ENCODE measurements at regions not wholly inside any gene's neighbourhood (a gene's known extent, or its start where the extent isn't known, plus 50 kb on each side); places are given as distances from the start of the nearest gene placed in this dataset.

- Histone ChIP-seq H3K4me2 (ENCODE audit: low read length) (no peak overlapping the region), H3K9me3 (ENCODE audit: control insufficient read depth in 1 of 2, insufficient read depth in 1 of 2, low read depth in 1 of 2, low read length in 2 of 2) (no peaks in the 10 kb centered on the region; a peak in 1 of 4 replicates), H3K27ac (ENCODE audit: low read depth, low read length) (no peak overlapping the region), H4K20me1 (ENCODE audit: insufficient read depth) (no peaks in the 10 kb centered on the region), H3K9ac (ENCODE audit: low read length) (no peak overlapping the region), H3K9me2 (ENCODE audit: insufficient read depth) (no peaks in the 10 kb centered on the region), H3K79me2 (ENCODE audit: insufficient read depth, low read length) (no peaks in the 10 kb centered on the region), H3K36me3 (ENCODE audit: control insufficient read depth in 1 of 2, insufficient read depth in 2 of 2, low read length in 2 of 2) (no peaks in the 10 kb centered on the region), H2AFZ (ENCODE audit: low read depth, low read length, poor library complexity, severe bottlenecking) (no peak overlapping the region), H3K27me3 (ENCODE audit: insufficient read depth, low read length) (no peaks in the 10 kb centered on the region), H3K4me3 (replicated peaks in 1 of 2; ENCODE audit: low read depth in 1 of 2, low read length in 2 of 2) (no peak overlapping the region), H3K4me1 (ENCODE audit: control insufficient read depth in 1 of 2, insufficient read depth in 2 of 2, low read length in 2 of 2) (no peaks in the 10 kb centered on the region)
- TF ChIP-seq CEBPB (IDR thresholded peaks at IDR 0.05; ENCODE audit: low read depth) = no peak
- TF ChIP-seq SP1 (IDR thresholded peaks at IDR 0.05; ENCODE audit: low read depth) = no peak
- no peak for TF ChIP-seq CBX3 (IDR thresholded peaks at IDR 0.05; ENCODE audit: low read depth)
- no peak for TF ChIP-seq SRF (IDR thresholded peaks at IDR 0.05; ENCODE audit: low read depth)
- TF ChIP-seq POLR2AphosphoS5 (IDR thresholded peaks at IDR 0.05; ENCODE audit: low read depth, low read length) = no peak
- TF ChIP-seq YY1 (IDR thresholded peaks at IDR 0.05; ENCODE audit: extremely low read depth, insufficient replicate concordance, low read depth, low read length) = no peak
- TF ChIP-seq JUND (IDR thresholded peaks at IDR 0.05) = no peak
- TF ChIP-seq RAD21 (IDR thresholded peaks at IDR 0.05; ENCODE audit: low read depth) = no peak
- no peak for TF ChIP-seq ZNF274 (IDR thresholded peaks at IDR 0.05; ENCODE audit: low read depth, low read length)
- TF ChIP-seq ZFX (IDR thresholded peaks at IDR 0.05) = no peak
- TF ChIP-seq SIN3A (IDR thresholded peaks at IDR 0.05; ENCODE audit: low read depth) = no peak
- TF ChIP-seq REST (IDR thresholded peaks at IDR 0.05; ENCODE audit: low read depth) = no peak
- no peak for TF ChIP-seq FOSL1 (IDR thresholded peaks at IDR 0.05; ENCODE audit: low read depth)
- no peak for TF ChIP-seq TCF7L2 (IDR thresholded peaks at IDR 0.05; ENCODE audit: borderline replicate concordance, extremely low read depth, insufficient read depth, insufficient read length)
- TF ChIP-seq CTCF (IDR thresholded peaks at IDR 0.05 in 2 of 3, conservative IDR thresholded peaks at IDR 0.05 in 1 of 3; ENCODE audit: borderline replicate concordance in 1 of 3, insufficient read depth in 1 of 3, low read depth in 2 of 3, low read length in 2 of 3) = no peak
- no peak for TF ChIP-seq EGR1 (IDR thresholded peaks at IDR 0.05; ENCODE audit: low read depth)
- TF ChIP-seq POLR2A (IDR thresholded peaks at IDR 0.05; ENCODE audit: borderline replicate concordance, extremely low read depth, insufficient read depth, insufficient read length) = no peak
- TF ChIP-seq ELF1 (IDR thresholded peaks at IDR 0.05; ENCODE audit: borderline replicate concordance, low read depth) = no peak
- no peak for TF ChIP-seq EZH2phosphoT487 (IDR thresholded peaks at IDR 0.05; ENCODE audit: borderline replicate concordance)
- ChIA-PET CTCF (no interaction called here), RAD21 (ENCODE audit: low non-redundant PET in 1 of 2, low total read pairs in 2 of 2, uncharacterized antibody in 2 of 2, unreplicated experiment in 2 of 2) (no interaction called here), POLR2A (no interaction called here)
- no peak for DNase-seq (ENCODE audit: low read depth, low spot score)
- intact Hi-C loops (cut with micrococcal nuclease) = no loop called here
- no TSS peak for BruUV-seq (replicated peaks)
- no peak for ATAC-seq
Observed at GRCh38 chr9:82789155-82789824, 273.7 kb downstream of the RASEF start.
